ENCODE measurements at regions not wholly inside any gene's neighbourhood (a gene's known extent, or its start where the extent isn't known, plus 50 kb on each side); places are given as distances from the start of the nearest gene placed in this dataset.
A peak's percentile ranks its signal among the peaks of the same experiment; 100 is the strongest.

GRCh38 chr1:173421286-173421685 lies 55.8 kb upstream of the PRDX6 start:
- Mint-ChIP-seq H3K4me3 (no peak overlapping the region), H3K4me1 (peaks cover 37% of the 10 kb centered on the region), H3K27ac (no peak overlapping the region), H3K36me3 (peaks cover 22% of the 10 kb centered on the region), H3K9me3 (no peaks in the 10 kb centered on the region), H3K27me3 (ENCODE audit: low read depth) (no peaks in the 10 kb centered on the region)
- CTCF ChIA-PET, result interaction anchor here (0.6 to 1.7 kb wide), 3 partner anchors 9 to 270 kb away, joined by 3 to 10 read pairs (median 3); no protein-coding TSS in a partner anchor
- POLR2A ChIA-PET, result no interaction called here
- TF ChIP-seq MLX (CRISPR knock-in tag; IDR thresholded peaks at IDR 0.05) (no peak), EMX1 (CRISPR knock-in tag; IDR thresholded peaks at IDR 0.05) (no peak), TEAD4 (CRISPR knock-in tag; IDR thresholded peaks at IDR 0.05) (no peak), NR3C1 (CRISPR knock-in tag; conservative IDR thresholded peaks at IDR 0.05; ENCODE audit: low read depth) (no peak), IRF2 (CRISPR knock-in tag; IDR thresholded peaks at IDR 0.05; ENCODE audit: borderline replicate concordance, low read depth) (no peak), ETV6 (CRISPR knock-in tag; IDR thresholded peaks at IDR 0.05) (no peak), GRHL2 (CRISPR knock-in tag; IDR thresholded peaks at IDR 0.05; ENCODE audit: insufficient replicate concordance, severe bottlenecking) (no peak), NFE2L1 (CRISPR knock-in tag; IDR thresholded peaks at IDR 0.05) (no peak), PRRX2 (CRISPR knock-in tag; IDR thresholded peaks at IDR 0.05) (no peak), NFATC4 (CRISPR knock-in tag; IDR thresholded peaks at IDR 0.05) (no peak), RORB (CRISPR knock-in tag; IDR thresholded peaks at IDR 0.05) (no peak), FOXP1 (CRISPR knock-in tag; IDR thresholded peaks at IDR 0.05; ENCODE audit: borderline replicate concordance) (no peak), ZNF232 (CRISPR knock-in tag; IDR thresholded peaks at IDR 0.05) (no peak), AFF4 (CRISPR knock-in tag; IDR thresholded peaks at IDR 0.05; ENCODE audit: borderline replicate concordance) (no peak)
- TF ChIP-seq, protein P1, sequence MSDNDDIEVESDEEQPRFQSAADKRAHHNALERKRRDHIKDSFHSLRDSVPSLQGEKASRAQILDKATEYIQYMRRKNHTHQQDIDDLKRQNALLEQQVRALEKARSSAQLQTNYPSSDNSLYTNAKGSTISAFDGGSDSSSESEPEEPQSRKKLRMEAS (CRISPR knock-in tag; IDR thresholded peaks at IDR 0.05), result no peak
- TF ChIP-seq, protein P2, sequence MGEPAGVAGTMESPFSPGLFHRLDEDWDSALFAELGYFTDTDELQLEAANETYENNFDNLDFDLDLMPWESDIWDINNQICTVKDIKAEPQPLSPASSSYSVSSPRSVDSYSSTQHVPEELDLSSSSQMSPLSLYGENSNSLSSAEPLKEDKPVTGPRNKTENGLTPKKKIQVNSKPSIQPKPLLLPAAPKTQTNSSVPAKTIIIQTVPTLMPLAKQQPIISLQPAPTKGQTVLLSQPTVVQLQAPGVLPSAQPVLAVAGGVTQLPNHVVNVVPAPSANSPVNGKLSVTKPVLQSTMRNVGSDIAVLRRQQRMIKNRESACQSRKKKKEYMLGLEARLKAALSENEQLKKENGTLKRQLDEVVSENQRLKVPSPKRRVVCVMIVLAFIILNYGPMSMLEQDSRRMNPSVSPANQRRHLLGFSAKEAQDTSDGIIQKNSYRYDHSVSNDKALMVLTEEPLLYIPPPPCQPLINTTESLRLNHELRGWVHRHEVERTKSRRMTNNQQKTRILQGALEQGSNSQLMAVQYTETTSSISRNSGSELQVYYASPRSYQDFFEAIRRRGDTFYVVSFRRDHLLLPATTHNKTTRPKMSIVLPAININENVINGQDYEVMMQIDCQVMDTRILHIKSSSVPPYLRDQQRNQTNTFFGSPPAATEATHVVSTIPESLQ (CRISPR knock-in tag; IDR thresholded peaks at IDR 0.05), result no peak
- TF ChIP-seq, protein P3, sequence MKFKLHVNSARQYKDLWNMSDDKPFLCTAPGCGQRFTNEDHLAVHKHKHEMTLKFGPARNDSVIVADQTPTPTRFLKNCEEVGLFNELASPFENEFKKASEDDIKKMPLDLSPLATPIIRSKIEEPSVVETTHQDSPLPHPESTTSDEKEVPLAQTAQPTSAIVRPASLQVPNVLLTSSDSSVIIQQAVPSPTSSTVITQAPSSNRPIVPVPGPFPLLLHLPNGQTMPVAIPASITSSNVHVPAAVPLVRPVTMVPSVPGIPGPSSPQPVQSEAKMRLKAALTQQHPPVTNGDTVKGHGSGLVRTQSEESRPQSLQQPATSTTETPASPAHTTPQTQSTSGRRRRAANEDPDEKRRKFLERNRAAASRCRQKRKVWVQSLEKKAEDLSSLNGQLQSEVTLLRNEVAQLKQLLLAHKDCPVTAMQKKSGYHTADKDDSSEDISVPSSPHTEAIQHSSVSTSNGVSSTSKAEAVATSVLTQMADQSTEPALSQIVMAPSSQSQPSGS (CRISPR knock-in tag; IDR thresholded peaks at IDR 0.05; ENCODE audit: borderline replicate concordance, low read depth), result no peak
- no peak for ATAC-seq
- DNase-seq (ENCODE audit: low spot score), result no peak

DNA sequence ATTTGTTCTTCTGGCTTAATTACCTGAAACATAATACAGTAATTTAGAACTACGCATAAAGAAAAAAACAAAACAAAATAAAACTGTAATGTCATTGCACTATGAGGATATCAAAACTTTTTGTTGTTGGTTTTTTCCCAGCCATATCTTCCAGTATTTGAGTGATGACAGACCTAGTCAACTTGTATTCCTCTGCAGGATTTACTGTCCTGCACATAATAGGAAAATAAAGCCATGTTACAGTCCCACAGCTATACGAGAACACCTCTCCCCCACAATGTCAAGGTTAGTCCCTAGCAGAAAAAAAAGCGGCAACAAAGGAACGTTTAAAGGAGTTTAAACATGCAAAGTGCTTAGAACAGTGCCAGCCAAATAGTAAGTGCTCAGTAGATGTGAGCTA lies 55.3 kb upstream of the PRDX6 start:
- Mint-ChIP-seq H3K4me3 (no peak overlapping the region), H3K36me3 (peaks cover 22% of the 10 kb centered on the region), H3K9me3 (no peaks in the 10 kb centered on the region), H3K27ac (0 out of 2 replicates have a peak overlapping the region, but pooled peaks have one; percentile 41), H3K4me1 (peaks cover 37% of the 10 kb centered on the region), H3K27me3 (ENCODE audit: low read depth) (no peaks in the 10 kb centered on the region)
- no peak for ATAC-seq
- no peak for DNase-seq (ENCODE audit: low spot score)
- ChIA-PET POLR2A (no interaction called here), CTCF (interaction anchor here (1.0 to 1.7 kb wide), 2 partner anchors 9 to 269 kb away, joined by 3 to 10 read pairs; no protein-coding TSS in a partner anchor)
- TF ChIP-seq, protein P2 (CRISPR knock-in tag; IDR thresholded peaks at IDR 0.05), result no peak
- TF ChIP-seq ZNF317 (CRISPR knock-in tag; IDR thresholded peaks at IDR 0.05; ENCODE audit: borderline replicate concordance, low read depth) (no peak), FOXP1 (CRISPR knock-in tag; IDR thresholded peaks at IDR 0.05; ENCODE audit: borderline replicate concordance) (no peak), ZSCAN18 (CRISPR knock-in tag; IDR thresholded peaks at IDR 0.05) (no peak), NR2C2 (CRISPR knock-in tag; IDR thresholded peaks at IDR 0.05) (no peak), AR (CRISPR knock-in tag; IDR thresholded peaks at IDR 0.05) (no peak)

All from WTC11 (cell line).